Liver (tissue), 8 donors: ENCODE measurements at regions not wholly inside any gene's neighbourhood (a gene's known extent, or its start where the extent isn't known, plus 50 kb on each side); places are given as distances from the start of the nearest gene placed in this dataset.

Experiments used
- DNase-seq: peaks from one replicate; pipeline ENCODE4 v3.0.0-alpha.2; 2017; ENCODE audit warnings: low spot score
- H3K27ac ChIP-seq, 2 donors: one replicate each; pipeline ENCODE4 v1.7.0; 2013; ENCODE audit warnings: inconsistent platforms in 2 of 2, low read length in 2 of 2, control low read depth in 1 of 2, low read depth in 1 of 2, mild to moderate bottlenecking in 1 of 2
- H3K27me3 ChIP-seq, 4 donors: one replicate each; pipeline versions ENCODE4 v1.6.1 to v1.7.0; 2013; ENCODE audit warnings: low read length in 3 of 4, inconsistent platforms in 1 of 4, mild to moderate bottlenecking in 1 of 4, moderate library complexity in 1 of 4; ENCODE audit not compliant: control insufficient read depth in 4 of 4, insufficient read depth in 4 of 4
- H3K36me3 ChIP-seq, 4 donors: one replicate each; pipeline versions ENCODE4 v1.6.1 to v1.7.0; 2013; ENCODE audit warnings: low read length in 3 of 4, mild to moderate bottlenecking in 3 of 4, low read depth in 1 of 4, moderate library complexity in 1 of 4; ENCODE audit not compliant: control insufficient read depth in 4 of 4, insufficient read depth in 3 of 4
- H3K4me1 ChIP-seq, 4 donors: one replicate each; pipeline versions ENCODE4 v1.6.1 to v1.7.0; 2013; ENCODE audit warnings: low read length in 3 of 4, mild to moderate bottlenecking in 3 of 4, moderate library complexity in 1 of 4; ENCODE audit not compliant: control insufficient read depth in 4 of 4, insufficient read depth in 4 of 4
- H3K4me3 ChIP-seq, 3 donors: one replicate each; pipeline versions ENCODE4 v1.6.1 to v1.7.0; 2013; ENCODE audit warnings: low read length in 3 of 3, control low read depth in 1 of 3, low read depth in 1 of 3, mild to moderate bottlenecking in 1 of 3
- H3K9ac ChIP-seq, 2 donors: one replicate each; pipeline ENCODE4 v1.7.0; 2013; ENCODE audit warnings: low read length in 2 of 2, mild to moderate bottlenecking in 2 of 2, moderate library complexity in 2 of 2, control low read depth in 1 of 2, low read depth in 1 of 2
- H3K9me3 ChIP-seq, 4 donors: one replicate each; pipeline versions ENCODE4 v1.6.1 to v1.7.0; 2013; ENCODE audit warnings: low read length in 3 of 4; ENCODE audit not compliant: control insufficient read depth in 4 of 4
- ATF3 ChIP-seq: IDR thresholded peaks from 2 replicates; pipeline ENCODE4 v1.6.1; 2016; ENCODE audit warnings: antibody characterized with exemption
- CTCF ChIP-seq: fragments of 150-350 bp; IDR thresholded peaks from 2 replicates; pipeline ENCODE4 v1.5.1; 2017; ENCODE audit warnings: improper control_type of control experiment, low read depth, low read length; ENCODE audit not compliant: missing input control
- EGR1 ChIP-seq, 2 donors: IDR thresholded peaks; 2 replicates each; pipeline ENCODE4 v1.6.1; 2016 to 2018; ENCODE audit warnings: antibody characterized with exemption in 2 of 2, low read depth in 2 of 2
- FOXA2 ChIP-seq: IDR thresholded peaks from 2 replicates; pipeline ENCODE4 v1.6.1; 2016; ENCODE audit warnings: antibody characterized with exemption
- GABPA ChIP-seq, 2 donors: IDR thresholded peaks in 1 of 2; conservative IDR thresholded peaks in 1 of 2; 2 replicates each; pipeline ENCODE4 v1.6.1; 2016; ENCODE audit warnings: antibody characterized with exemption in 2 of 2, mild to moderate bottlenecking in 1 of 2, moderate library complexity in 1 of 2
- HNF4A ChIP-seq, 2 donors: conservative IDR thresholded peaks; 2 replicates each; pipeline ENCODE4 v1.6.1; 2016; ENCODE audit warnings: antibody characterized with exemption in 2 of 2, mild to moderate bottlenecking in 2 of 2
- NR2F2 ChIP-seq: IDR thresholded peaks from 2 replicates; pipeline ENCODE4 v1.6.1; 2016; ENCODE audit warnings: antibody characterized with exemption
- RAD21 ChIP-seq, 2 donors: IDR thresholded peaks; 2 replicates each; pipeline ENCODE4 v1.6.1; 2016; ENCODE audit warnings: antibody characterized with exemption in 2 of 2, mild to moderate bottlenecking in 2 of 2
- REST ChIP-seq: IDR thresholded peaks from 2 replicates; pipeline ENCODE4 v1.6.1; 2016; ENCODE audit warnings: antibody characterized with exemption, mild to moderate bottlenecking
- RXRA ChIP-seq, 2 donors: IDR thresholded peaks; 2 replicates each; pipeline ENCODE4 v1.6.1; 2017 to 2018; ENCODE audit warnings: antibody characterized with exemption in 2 of 2, mild to moderate bottlenecking in 1 of 2
- ZBTB33 ChIP-seq: IDR thresholded peaks from 2 replicates; pipeline ENCODE4 v1.6.1; 2016; ENCODE audit warnings: antibody characterized with exemption
- WGBS: extraction: QIAGEN DNeasy Blood & Tissue Kit; methylation state at CpG from one replicate; pipeline ENCODE4 v1.1.7; 2013; 5-methylcytosine and 5-hydroxymethylcytosine counted together
- donor health status: healthy.
- donor health status: healthy.
- donor health status: healthy.
- donor health status: healthy.
- donor health status: healthy.

GRCh38 chr16:64687123-64687522 is 434.7 kb downstream of the CDH11 start:
- WGBS, result 87% methylated on average over 2 of the region's 2 CpGs

More at GRCh38 chr16:64687123-64687522, 434.7 kb downstream of the CDH11 start:
- Histone ChIP-seq H3K4me3 (no peak overlapping the region), H3K9me3 (no peaks in the 10 kb centered on the region), H3K27me3 (no peaks in the 10 kb centered on the region), H3K36me3 (no peaks in the 10 kb centered on the region), H3K4me1 (no peaks in the 10 kb centered on the region), H3K27ac (no peak overlapping the region), H3K9ac (no peak overlapping the region)
- TF ChIP-seq CTCF, result no peak
- TF ChIP-seq ATF3, result no peak
- TF ChIP-seq FOXA2, result no peak
- no peak for TF ChIP-seq ZBTB33
- no peak for TF ChIP-seq REST
- TF ChIP-seq RXRA (IDR thresholded peaks at IDR 0.05), result no peak
- no peak for TF ChIP-seq RAD21 (IDR thresholded peaks at IDR 0.05)
- TF ChIP-seq NR2F2, result no peak
- TF ChIP-seq HNF4A (conservative IDR thresholded peaks at IDR 0.05), result no peak
- TF ChIP-seq EGR1 (IDR thresholded peaks at IDR 0.05; ENCODE audit: low read depth in 2 of 2), result no peak
- TF ChIP-seq GABPA (IDR thresholded peaks at IDR 0.05 in 1 of 2, conservative IDR thresholded peaks at IDR 0.05 in 1 of 2), result no peak
- DNase-seq, result no peak
